Spleen (tissue), 11 donors: ENCODE measurements at regions not wholly inside any gene's neighbourhood (a gene's known extent, or its start where the extent isn't known, plus 50 kb on each side); places are given as distances from the start of the nearest gene placed in this dataset.

ENCODE experiments used
- DNase-seq: peaks from one replicate; pipeline ENCODE4 v3.0.0-alpha.2; 2020
- H3K27ac ChIP-seq, 8 donors: fragments of 200-600 bp; sonication (generic) in 7 of 8; 1 replicate in 4 of 8; 2 replicates in 4 of 8; pipeline versions ENCODE4 v1.5.0 to v1.8.0; 2016 to 2021; ENCODE audit warnings: inconsistent platforms in 4 of 8, mild to moderate bottlenecking in 4 of 8, moderate library complexity in 1 of 8
- H3K27me3 ChIP-seq, 7 donors: fragments of 200-600 bp; sonication (generic) in 6 of 7; replicated peaks in 1 of 7; 1 replicate in 4 of 7; 2 replicates in 3 of 7; pipeline versions ENCODE4 v1.5.0 to v1.8.0; 2016 to 2021; ENCODE audit warnings: inconsistent platforms in 3 of 7, mild to moderate bottlenecking in 1 of 7
- H3K36me3 ChIP-seq, 6 donors: fragments of 200-600 bp; sonication (generic) in 5 of 6; 1 replicate in 4 of 6; 2 replicates in 2 of 6; pipeline versions ENCODE4 v1.5.0 to v1.8.0; 2016 to 2021; ENCODE audit warnings: inconsistent platforms in 2 of 6
- H3K4me1 ChIP-seq, 6 donors: fragments of 200-600 bp; sonication (generic) in 5 of 6; 1 replicate in 3 of 6; 2 replicates in 3 of 6; pipeline versions ENCODE4 v1.5.0 to v1.8.0; 2016 to 2021; ENCODE audit warnings: inconsistent platforms in 3 of 6
- H3K4me3 ChIP-seq, 8 donors: fragments of 200-600 bp; sonication (generic) in 7 of 8; 1 replicate in 4 of 8; 2 replicates in 4 of 8; pipeline versions ENCODE4 v1.5.0 to v1.8.0; 2016 to 2021; ENCODE audit warnings: inconsistent platforms in 4 of 8, mild to moderate bottlenecking in 4 of 8, moderate library complexity in 2 of 8
- H3K9me3 ChIP-seq, 8 donors: fragments of 200-600 bp; sonication (generic) in 7 of 8; 1 replicate in 4 of 8; 2 replicates in 4 of 8; pipeline versions ENCODE4 v1.5.0 to v1.8.0; 2016 to 2021; ENCODE audit warnings: inconsistent platforms in 4 of 8
- CTCF ChIP-seq, 11 experiments: fragments of 200-600 bp in 7 of 11; fragments of 450-650 bp in 4 of 11; sonication (generic) in 4 of 11; IDR thresholded peaks in 8 of 11; conservative IDR thresholded peaks in 3 of 11; 1 replicate in 7 of 11; 2 replicates in 4 of 11; pipeline versions ENCODE4 v1.4.0 to v1.8.0; 2016 to 2021; ENCODE audit warnings: antibody characterized with exemption in 11 of 11, inconsistent platforms in 4 of 11, mild to moderate bottlenecking in 1 of 11
- POLR2A ChIP-seq, 3 donors: fragments of 450-650 bp; IDR thresholded peaks; one replicate each; pipeline ENCODE4 v1.5.1; 2017; ENCODE audit warnings: antibody characterized with exemption in 3 of 3, mild to moderate bottlenecking in 1 of 3
- POLR2AphosphoS5 ChIP-seq, 3 donors: sonication (generic); formaldehyde crosslinking; IDR thresholded peaks; one replicate each; pipeline ENCODE4 v1.5.1; 2017; ENCODE audit warnings: antibody characterized with exemption in 3 of 3
- WGBS, 5 donors: extraction: QIAGEN DNeasy Blood & Tissue Kit in 3 of 5; methylation state at CpG; one replicate each; pipeline versions ENCODE4 v1.1.5 to v1.1.7; 2013 to 2018; 5-methylcytosine and 5-hydroxymethylcytosine counted together
- intact Hi-C: fragments of 100-400 bp; cut with DNase I; formaldehyde crosslinking; loops from one replicate; pipeline ENCODE4 v1.15.0; 2023; ENCODE audit warnings: low total_unique reads
- donor health status: healthy with polysubstance abuse.
- donor health status: DM: no; HTN: no; CAD: no; lungs with moderate emphysema.
- donor health status: DM: no; HTN: no; CAD: no.
- donor health status: Bipolar disorder and iron deficiency.
- donor health status: healthy.
- donor health status: DM: no; HTN: no; CAD: no.
- donor health status: DM: yes; HTN: yes; CAD: no.

GRCh38 chr5:30156156-30156555, 1037.3 kb upstream of the CDH6 start:
- Histone ChIP-seq H3K4me1 (no peaks in the 10 kb centered on the region), H3K36me3 (no peaks in the 10 kb centered on the region), H3K4me3 (no peak overlapping the region), H3K9me3 (peaks cover 0 to 16% (median 4%) of the 10 kb centered on the region in 8 donors), H3K27me3 (no peaks in the 10 kb centered on the region), H3K27ac (no peak overlapping the region)
- intact Hi-C loops = no loop called here
- no peak for DNase-seq
- WGBS, 5 donors = 70 to 85% (median 75%) methylated on average over 1 of the region's 1 CpG
- no peak for TF ChIP-seq POLR2A (IDR thresholded peaks at IDR 0.05)
- TF ChIP-seq CTCF (IDR thresholded peaks at IDR 0.05 in 8 of 11, conservative IDR thresholded peaks at IDR 0.05 in 3 of 11) = no peak

- WGBS, 5 donors = 76 to 95% (median 89%) methylated on average over 1 of the region's 1 CpG
- H3K36me3 ChIP-seq = no peaks in the 10 kb centered on the region
- TF ChIP-seq POLR2AphosphoS5 (IDR thresholded peaks at IDR 0.05) (no peak), CTCF (IDR thresholded peaks at IDR 0.05 in 8 of 11, conservative IDR thresholded peaks at IDR 0.05 in 3 of 11) (no peak), POLR2A (IDR thresholded peaks at IDR 0.05) (no peak)
- no peaks in the 10 kb centered on the region for H3K27me3 ChIP-seq
- intact Hi-C loops = no loop called here
- no peak overlapping the region for H3K4me3 ChIP-seq
- no peaks in the 10 kb centered on the region for H3K4me1 ChIP-seq
- H3K27ac ChIP-seq = no peak overlapping the region
- no peak for DNase-seq
- H3K9me3 ChIP-seq = peaks cover 0 to 19% (median 3%) of the 10 kb centered on the region in 8 donors
These were observed 1041.1 kb upstream of the CDH6 start for GRCh38 chr5:30152431-30152830.

- intact Hi-C loops = no loop called here
- Histone ChIP-seq H3K27ac (no peak overlapping the region), H3K9me3 (peaks cover 0 to 19% (median 3%) of the 10 kb centered on the region in 8 donors), H3K4me1 (no peaks in the 10 kb centered on the region), H3K36me3 (no peaks in the 10 kb centered on the region), H3K27me3 (no peaks in the 10 kb centered on the region), H3K4me3 (no peak overlapping the region)
- no peak for TF ChIP-seq POLR2AphosphoS5 (IDR thresholded peaks at IDR 0.05)
- TF ChIP-seq POLR2A (IDR thresholded peaks at IDR 0.05) = no peak
- TF ChIP-seq CTCF (IDR thresholded peaks at IDR 0.05 in 8 of 11, conservative IDR thresholded peaks at IDR 0.05 in 3 of 11) = no peak
- no peak for DNase-seq
These were observed 1043.3 kb upstream of the CDH6 start for GRCh38 chr5:30150231-30150630.

GRCh38 chr5:30149526-30149925, 1044.0 kb upstream of the CDH6 start:
- intact Hi-C loops = no loop called here
- H3K4me1 ChIP-seq = no peaks in the 10 kb centered on the region
- no peak overlapping the region for H3K4me3 ChIP-seq
- H3K9me3 ChIP-seq = peaks cover 0 to 19% (median 6%) of the 10 kb centered on the region in 8 donors
- no peak for TF ChIP-seq POLR2AphosphoS5 (IDR thresholded peaks at IDR 0.05)
- no peak for TF ChIP-seq CTCF (IDR thresholded peaks at IDR 0.05 in 8 of 11, conservative IDR thresholded peaks at IDR 0.05 in 3 of 11)
- no peak for TF ChIP-seq POLR2A (IDR thresholded peaks at IDR 0.05)
- no peaks in the 10 kb centered on the region for H3K36me3 ChIP-seq
- H3K27ac ChIP-seq = no peak overlapping the region
- H3K27me3 ChIP-seq = no peaks in the 10 kb centered on the region
- DNase-seq = no peak
